ENCODE measurements at regions not wholly inside any gene's neighbourhood (a gene's known extent, or its start where the extent isn't known, plus 50 kb on each side); places are given as distances from the start of the nearest gene placed in this dataset.
"Not testable (repeated sequence)": the region's sequence is repeated elsewhere in the genome, so short reads cannot be mapped to it uniquely, and the experiment has no call there.

DNA sequence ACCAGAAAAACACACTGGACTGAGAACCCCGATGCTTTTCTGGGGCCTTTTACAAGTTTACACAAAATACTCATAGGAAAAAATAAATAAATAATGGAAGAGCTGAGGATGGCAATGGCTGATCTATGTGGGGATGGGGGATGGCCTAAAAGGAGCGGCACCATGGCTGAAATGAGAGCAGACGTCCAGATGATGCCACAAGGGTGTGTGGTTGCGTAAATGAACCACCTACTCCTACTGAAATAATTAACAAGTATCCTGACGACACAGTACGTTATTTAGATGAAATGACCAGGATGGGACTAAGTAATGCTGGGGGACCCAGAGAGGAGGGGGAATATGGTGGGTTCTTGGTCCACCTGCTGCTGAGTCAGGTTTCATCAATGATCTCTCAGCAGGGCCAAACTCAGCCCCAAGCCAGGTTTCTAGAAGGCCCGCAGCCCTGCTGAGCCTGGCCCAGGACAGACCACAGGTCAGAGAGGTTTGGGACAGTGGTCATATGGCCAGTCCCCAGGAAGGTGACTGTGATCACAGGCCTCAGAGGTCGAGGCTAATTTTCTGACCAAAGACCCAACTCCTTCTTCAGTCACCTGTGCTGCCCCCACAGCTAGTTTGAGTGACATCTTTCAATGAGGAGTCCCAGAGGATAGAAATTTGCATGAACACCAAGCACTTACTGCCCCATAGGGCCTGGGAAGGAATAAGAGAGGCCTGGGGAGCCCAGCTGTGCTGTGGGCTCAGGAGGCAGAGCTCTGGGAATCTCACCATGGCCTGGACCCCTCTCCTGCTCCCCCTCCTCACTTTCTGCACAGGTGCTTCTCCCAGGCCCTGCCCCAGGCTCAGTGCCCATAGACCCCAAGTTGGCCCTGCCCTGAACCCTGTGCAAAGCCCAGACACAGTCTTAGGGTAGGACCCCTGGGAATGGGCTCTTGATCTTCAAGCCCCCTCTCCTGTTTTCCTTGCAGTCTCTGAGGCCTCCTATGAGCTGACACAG, 76.3 kb upstream of the IGLL5 start:
- no peak for DNase-seq

GRCh38 chr22:22812031-22812905, 75.3 kb upstream of the IGLL5 start:
- DNase-seq: no peak

DNA sequence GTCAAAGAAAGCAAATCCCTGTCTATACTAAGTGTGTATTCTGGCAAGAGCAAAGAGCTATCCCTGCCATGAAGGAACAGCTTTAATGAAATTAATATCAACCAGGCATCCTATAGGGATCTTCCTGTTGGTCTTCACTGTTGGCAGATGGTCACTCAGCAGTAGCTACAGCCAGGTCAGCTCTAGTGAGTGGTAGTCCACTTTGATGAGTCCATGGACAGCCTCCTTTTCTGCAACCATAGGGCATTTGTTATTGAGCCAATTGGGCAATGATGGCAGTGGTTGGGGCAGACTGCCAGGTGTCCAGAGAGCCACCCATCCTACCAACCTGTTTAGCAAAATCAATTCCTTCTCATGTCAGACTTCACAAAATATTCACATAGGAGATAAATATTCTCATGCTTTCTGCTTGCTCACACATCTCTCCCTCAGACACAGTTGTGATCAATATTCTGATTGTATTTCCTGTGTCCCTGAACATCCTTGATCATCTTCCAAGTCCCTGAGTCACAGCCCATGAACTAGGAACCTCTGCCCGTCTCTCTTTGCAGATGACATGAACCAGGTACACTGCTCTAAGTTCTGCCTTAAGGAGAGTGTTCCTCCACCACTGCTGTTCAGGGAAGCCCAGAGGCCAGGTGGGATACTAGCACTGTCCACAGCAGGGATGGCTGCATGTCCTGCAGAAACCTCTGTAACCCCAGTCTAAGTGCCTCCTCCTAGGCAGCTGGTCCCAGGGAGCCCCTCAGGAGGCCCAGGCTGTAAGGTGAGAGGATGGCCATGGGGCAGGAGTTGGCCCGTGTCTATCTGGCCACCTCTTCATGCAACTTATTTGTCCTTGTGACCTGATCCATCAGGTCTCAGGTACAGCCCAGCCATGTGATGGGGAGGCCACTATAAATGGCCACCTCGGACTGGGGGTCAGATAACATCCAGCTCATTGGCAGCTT, 74.2 kb upstream of the IGLL5 start:
- no peak for DNase-seq

DNA sequence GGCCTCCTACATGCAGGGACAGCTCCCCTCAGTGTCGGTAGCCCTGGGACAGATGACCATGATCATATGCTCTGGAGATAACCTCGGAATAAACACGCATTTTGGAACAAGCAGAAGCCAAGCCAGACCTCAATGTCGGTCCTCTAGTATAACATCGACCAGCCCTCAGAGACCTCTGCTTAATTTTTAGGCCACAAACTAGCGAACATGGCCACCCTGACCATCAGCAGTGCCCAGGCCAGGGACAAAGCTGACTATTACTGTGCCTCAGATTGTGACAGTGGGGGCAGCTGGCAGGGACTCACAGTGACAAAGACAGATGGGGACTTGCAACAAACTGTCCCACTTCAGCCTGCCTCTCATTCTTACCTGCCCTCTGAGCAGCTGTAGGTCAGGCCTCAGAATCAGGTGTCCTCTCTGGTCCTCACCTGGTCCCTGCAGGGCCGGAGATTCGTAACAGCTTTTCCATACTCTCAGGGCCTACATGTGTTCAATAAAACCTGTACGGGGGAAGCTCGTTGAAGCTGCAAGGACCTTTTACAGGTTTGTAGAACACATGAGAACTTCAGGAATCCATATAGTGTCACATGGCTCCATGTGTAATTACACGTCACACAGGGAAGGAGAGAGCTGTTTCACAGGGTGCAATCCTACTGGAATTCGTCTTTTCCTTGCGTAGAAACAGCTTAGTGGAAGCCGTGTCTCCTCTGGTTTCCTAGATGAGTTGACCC, 72.8 kb upstream of the IGLL5 start:
- no peak for DNase-seq

DNA sequence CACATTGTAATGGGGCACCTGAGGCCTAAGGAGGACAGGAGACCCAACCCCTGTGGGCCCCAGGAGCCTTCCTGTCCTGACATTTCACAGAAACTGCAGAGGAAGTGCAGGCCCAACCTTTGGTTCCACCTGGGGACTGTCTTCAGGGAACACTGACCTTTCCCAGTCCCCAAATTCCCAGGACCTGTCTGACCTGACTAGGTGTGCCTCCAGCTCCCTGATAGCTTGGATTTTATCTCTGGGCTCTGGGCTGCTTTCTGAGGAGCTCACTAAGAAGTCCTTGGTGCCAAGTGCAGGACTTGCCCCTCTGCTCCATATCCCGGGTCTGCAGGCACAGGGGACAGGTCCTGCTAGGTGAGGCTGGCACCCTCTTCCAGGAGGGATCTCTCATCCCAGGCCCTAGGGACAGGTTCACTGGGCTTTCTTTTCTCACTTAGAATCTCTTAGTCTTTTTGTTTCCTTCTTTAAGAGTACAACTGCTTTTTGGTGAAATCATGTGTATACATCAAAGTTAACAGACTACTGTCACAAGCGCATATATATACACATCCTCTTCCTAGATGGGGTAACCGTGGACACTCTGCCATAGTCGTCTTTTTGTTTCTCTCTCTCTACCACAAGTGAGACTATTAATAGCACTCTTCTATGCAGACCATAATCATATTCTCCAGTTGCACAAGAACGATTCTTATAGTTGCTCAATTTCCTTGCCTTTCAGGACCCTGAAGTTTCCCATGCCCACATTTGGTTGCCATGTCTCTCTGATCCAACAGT, 72.0 kb upstream of the IGLL5 start:
- DNase-seq: no peak

DNA sequence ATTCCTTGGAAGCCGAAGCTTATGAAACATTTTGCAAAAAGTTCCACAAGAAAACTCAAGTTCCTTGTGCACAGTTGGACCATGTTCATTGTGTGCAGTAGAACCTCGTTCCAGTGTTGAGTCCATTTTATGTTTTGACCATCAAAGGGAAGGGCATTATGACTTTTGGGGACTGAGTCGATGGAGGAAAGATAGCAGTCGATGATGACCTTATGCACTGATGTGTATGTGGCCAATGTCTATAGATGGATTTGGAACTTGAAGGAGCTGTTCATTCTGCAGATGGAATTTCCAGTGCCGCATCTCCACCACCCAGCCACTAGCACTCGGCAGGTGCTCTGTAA, 71.5 kb upstream of the IGLL5 start:
- no peak for DNase-seq

- DNase-seq: no peak
Observed at GRCh38 chr22:22816766-22817410, 70.7 kb upstream of the IGLL5 start.

DNA sequence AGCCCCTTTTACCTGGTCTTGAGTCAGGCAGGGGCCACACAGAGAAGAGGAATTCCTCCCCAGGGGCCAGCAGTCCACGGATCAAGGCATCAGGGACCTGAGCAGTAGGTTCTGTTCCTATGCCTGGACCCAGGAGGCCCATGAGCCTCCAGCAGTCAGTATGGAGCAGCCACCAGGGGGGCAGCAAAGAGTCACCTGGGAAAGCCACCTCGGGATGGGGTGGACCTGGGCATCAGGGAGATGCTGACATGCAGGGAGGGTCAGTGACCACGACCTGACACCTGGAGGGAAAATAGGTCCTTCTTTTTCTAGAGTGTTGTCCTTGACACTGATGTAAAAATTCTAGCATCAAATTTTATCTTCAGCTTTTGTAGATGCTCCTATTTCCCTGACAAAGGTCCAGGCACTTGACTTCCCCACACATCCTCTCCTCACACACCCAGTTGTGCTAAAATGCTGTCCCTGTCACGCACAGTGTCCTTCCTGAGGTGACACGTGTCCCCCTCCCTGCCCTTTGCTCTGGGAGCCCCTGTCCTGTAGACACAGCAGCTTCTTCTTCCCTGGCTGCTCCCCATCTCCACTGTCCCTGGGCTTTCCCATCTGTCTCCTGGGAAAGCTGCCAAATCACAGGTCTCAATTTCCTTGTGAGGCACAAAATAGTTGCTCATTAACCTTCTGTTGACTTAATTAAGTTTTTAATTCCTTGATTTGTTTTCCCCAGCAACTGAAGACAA, 70.0 kb upstream of the IGLL5 start:
- no peak for DNase-seq

DNA sequence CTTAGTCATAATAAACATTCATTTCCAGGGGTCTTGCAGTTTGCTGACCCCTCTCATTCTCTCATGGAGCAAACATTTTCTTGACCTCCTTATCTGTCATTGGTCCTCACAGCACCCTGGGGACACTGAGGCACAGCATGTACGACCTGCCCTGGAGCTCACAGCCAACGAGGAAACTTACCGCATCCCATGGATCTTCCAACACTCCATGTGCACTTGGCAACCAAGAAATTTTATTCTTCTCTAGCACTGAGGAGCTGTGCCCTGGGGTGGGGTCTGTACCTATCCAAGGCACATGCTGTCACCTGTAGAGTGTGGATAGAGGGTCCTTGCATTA, 69.4 kb upstream of the IGLL5 start:
- no peak for DNase-seq

- no peak for DNase-seq
Observed at GRCh38 chr22:22818861-22819855, 68.5 kb upstream of the IGLL5 start.

DNA sequence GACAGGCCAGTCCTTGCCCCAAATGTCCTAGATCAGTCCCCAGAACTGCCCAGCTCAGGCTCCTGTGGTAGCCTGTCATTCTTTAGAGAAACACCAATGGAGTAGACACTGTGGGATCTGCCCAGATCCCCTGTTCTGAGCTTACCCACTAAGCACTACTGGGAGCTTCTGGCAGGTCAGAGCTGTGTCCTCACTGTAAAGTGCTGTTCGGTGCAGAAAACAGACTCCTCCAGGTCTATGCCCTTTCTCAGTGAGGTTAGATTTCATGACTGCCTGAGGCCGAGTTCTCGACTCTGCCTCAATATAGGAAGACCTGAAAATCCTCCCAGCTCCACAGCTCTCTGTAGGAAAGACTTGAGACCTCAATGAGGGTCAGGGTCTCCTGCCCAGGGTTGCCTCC, 67.5 kb upstream of the IGLL5 start:
- no peak for DNase-seq

- no peak for DNase-seq
Observed at GRCh38 chr22:22820626-22821025, 67.0 kb upstream of the IGLL5 start.

- DNase-seq: no peak
Observed at GRCh38 chr22:22821340-22821739, 66.3 kb upstream of the IGLL5 start.

DNA sequence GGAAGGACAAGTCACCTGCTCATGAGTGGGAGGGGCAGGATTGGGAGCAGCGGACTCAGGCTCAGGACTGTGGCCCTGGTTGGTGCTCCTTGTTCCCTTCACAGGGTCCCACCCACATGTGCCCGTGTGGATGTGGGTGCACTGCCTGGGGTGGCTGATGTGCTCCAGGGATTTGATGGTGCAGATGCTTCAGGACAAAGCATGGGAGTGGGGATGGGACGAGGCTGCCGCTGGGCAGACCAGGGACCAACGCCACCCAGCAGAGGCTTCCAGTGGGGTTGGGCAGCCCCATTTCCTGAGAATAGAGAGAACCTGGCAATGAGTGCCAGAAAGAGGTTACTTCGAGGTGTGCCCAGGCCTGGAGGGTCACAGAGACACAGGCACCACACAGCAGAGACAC, 65.5 kb upstream of the IGLL5 start:
- DNase-seq: no peak

DNA sequence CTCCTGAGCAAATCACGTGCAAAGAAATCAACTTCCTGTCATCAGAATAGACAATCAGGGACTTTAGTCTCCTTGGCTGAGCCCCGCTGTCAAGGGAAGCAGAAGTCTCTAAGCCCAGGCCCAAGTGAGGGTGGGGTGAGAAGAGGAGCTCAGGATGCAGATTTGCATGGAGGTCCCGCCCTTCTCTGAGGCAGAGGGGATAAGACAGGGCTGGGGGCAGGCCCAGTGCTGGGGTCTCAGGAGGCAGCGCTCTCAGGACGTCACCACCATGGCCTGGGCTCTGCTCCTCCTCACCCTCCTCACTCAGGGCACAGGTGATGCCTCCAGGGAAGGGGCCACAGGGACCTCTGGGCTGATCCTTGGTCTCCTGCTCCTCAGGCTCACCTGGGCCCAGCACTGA, 65.1 kb upstream of the IGLL5 start:
- DNase-seq: not testable (repeated sequence)

GRCh38 chr22:22823131-22823810, 64.3 kb upstream of the IGLL5 start:
- no peak for DNase-seq

DNA sequence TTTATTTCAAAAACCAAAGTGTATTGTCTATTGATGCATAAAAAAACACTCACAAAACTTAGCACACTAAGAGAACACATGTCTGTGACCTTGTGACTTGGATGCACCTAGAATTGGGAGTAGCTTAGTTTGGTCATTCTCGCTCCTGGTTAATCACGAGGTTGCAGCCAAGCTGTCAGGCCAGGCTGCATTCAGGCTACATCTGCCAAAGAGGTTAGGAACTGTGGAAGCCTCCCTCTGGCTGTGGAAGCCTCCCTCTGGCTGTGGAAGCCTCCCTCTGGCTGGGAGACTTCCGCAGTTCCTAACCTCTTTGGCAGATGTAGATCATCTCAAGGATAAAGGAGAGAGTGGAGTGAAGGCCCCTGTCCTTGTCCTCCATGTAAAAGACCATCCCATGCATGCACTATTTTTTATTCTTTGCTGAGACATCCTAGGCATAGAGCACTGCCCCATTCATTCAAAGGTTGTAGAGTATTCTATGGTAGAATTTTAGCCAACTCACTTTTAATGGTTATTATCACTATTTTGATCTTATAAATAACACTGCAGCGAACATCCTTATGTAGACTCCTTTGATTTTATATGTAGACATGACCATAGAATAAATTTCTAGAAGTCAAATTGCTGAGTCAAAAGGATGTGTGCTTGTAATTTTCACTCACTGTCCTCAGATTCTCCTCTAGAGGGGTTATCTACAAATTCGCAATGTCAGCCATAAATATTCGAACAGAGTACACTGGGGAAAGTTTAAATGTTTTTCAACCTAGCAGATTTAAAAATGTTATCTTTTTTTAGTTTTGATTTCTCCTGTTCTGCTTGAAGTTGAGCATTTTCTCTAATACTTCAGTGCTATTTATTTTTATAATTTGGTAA, 63.0 kb upstream of the IGLL5 start:
- no peak for DNase-seq
